ENCODE measurements at regions not wholly inside any gene's neighbourhood (a gene's known extent, or its start where the extent isn't known, plus 50 kb on each side); places are given as distances from the start of the nearest gene placed in this dataset.
A peak's percentile ranks its signal among the peaks of the same experiment; 100 is the strongest.

GRCh38 chr4:152126238-152126637, 365.4 kb upstream of the GATB start:
- Mint-ChIP-seq H3K4me3 (no peak overlapping the region), H3K27me3 (ENCODE audit: low read depth) (peaks cover 4% of the 10 kb centered on the region), H3K9me3 (peaks cover 34% of the 10 kb centered on the region), H3K27ac (no peak overlapping the region), H3K4me1 (no peaks in the 10 kb centered on the region), H3K36me3 (ENCODE audit: low read depth) (no peaks in the 10 kb centered on the region)
- TF ChIP-seq CTCF (IDR thresholded peaks at IDR 0.05; ENCODE audit: unreplicated experiment in 3 of 3): no peak

- H3K36me3 Mint-ChIP-seq (ENCODE audit: low read depth): no peaks in the 10 kb centered on the region
Measured at GRCh38 chr4:152118819-152119553, 358.2 kb upstream of the GATB start.

GRCh38 chr4:152117933-152118507, 357.2 kb upstream of the GATB start:
- H3K4me3 Mint-ChIP-seq: no peak overlapping the region
- peaks cover 2% of the 10 kb centered on the region for H3K9me3 Mint-ChIP-seq
- H3K4me1 Mint-ChIP-seq: peaks cover 62% of the 10 kb centered on the region
- peaks cover 4% of the 10 kb centered on the region for H3K27me3 Mint-ChIP-seq (ENCODE audit: low read depth)
- TF ChIP-seq CTCF (IDR thresholded peaks at IDR 0.05; ENCODE audit: unreplicated experiment in 3 of 3): no peak
- H3K27ac Mint-ChIP-seq: peak overlapping the region in 1 of 3 experiments; percentile 15
- H3K36me3 Mint-ChIP-seq (ENCODE audit: low read depth): no peaks in the 10 kb centered on the region

More at GRCh38 chr4:152118819-152119553, 358.2 kb upstream of the GATB start:
- H3K27ac Mint-ChIP-seq: no peak overlapping the region
- peaks cover 60% of the 10 kb centered on the region for H3K4me1 Mint-ChIP-seq
- peaks cover 6% of the 10 kb centered on the region for H3K9me3 Mint-ChIP-seq
- peaks cover 4% of the 10 kb centered on the region for H3K27me3 Mint-ChIP-seq (ENCODE audit: low read depth)
- no peak overlapping the region for H3K4me3 Mint-ChIP-seq
- no peak for TF ChIP-seq CTCF (IDR thresholded peaks at IDR 0.05; ENCODE audit: unreplicated experiment in 3 of 3)

GRCh38 chr4:152117520-152117919, 356.7 kb upstream of the GATB start:
- no peak for TF ChIP-seq CTCF (IDR thresholded peaks at IDR 0.05; ENCODE audit: unreplicated experiment in 3 of 3)
- Mint-ChIP-seq H3K4me1 (peaks cover 68% of the 10 kb centered on the region), H3K27me3 (ENCODE audit: low read depth) (peaks cover 4% of the 10 kb centered on the region), H3K4me3 (no peak overlapping the region), H3K9me3 (no peaks in the 10 kb centered on the region), H3K27ac (peak overlapping the region in 1 of 3 experiments; percentile 15), H3K36me3 (ENCODE audit: low read depth) (no peaks in the 10 kb centered on the region)

GRCh38 chr4:152117054-152117453, 356.2 kb upstream of the GATB start:
- H3K4me1 Mint-ChIP-seq: peaks cover 71% of the 10 kb centered on the region
- H3K27ac Mint-ChIP-seq: no peak overlapping the region
- H3K9me3 Mint-ChIP-seq: no peaks in the 10 kb centered on the region
- no peaks in the 10 kb centered on the region for H3K36me3 Mint-ChIP-seq (ENCODE audit: low read depth)
- H3K27me3 Mint-ChIP-seq (ENCODE audit: low read depth): peaks cover 7% of the 10 kb centered on the region
- no peak overlapping the region for H3K4me3 Mint-ChIP-seq
- TF ChIP-seq CTCF (IDR thresholded peaks at IDR 0.05; ENCODE audit: unreplicated experiment in 3 of 3): no peak

GRCh38 chr4:152115794-152116193, 355.0 kb upstream of the GATB start:
- TF ChIP-seq CTCF (IDR thresholded peaks at IDR 0.05; ENCODE audit: unreplicated experiment in 3 of 3): no peak
- Mint-ChIP-seq H3K9me3 (no peaks in the 10 kb centered on the region), H3K27me3 (ENCODE audit: low read depth) (peaks cover 7% of the 10 kb centered on the region), H3K27ac (peak overlapping the region in 1 of 3 experiments; percentile 5), H3K4me1 (peaks cover 71% of the 10 kb centered on the region), H3K36me3 (ENCODE audit: low read depth) (no peaks in the 10 kb centered on the region), H3K4me3 (no peak overlapping the region)

Data from nephron (organoid).